Suprapubic skin (tissue), 4 donors: ENCODE measurements at regions not wholly inside any gene's neighbourhood (a gene's known extent, or its start where the extent isn't known, plus 50 kb on each side); places are given as distances from the start of the nearest gene placed in this dataset.

ENCODE experiments used
- DNase-seq, 2 donors: peaks; one replicate each; pipeline ENCODE4 v3.0.0-alpha.2; 2019; ENCODE audit warnings: low spot score in 2 of 2
- H3K27ac ChIP-seq: fragments of 200-600 bp; sonication (generic); one replicate; pipeline ENCODE4 v1.5.1; 2019
- H3K27me3 ChIP-seq: fragments of 200-600 bp; sonication (generic); one replicate; pipeline ENCODE4 v1.5.1; 2019
- H3K36me3 ChIP-seq: fragments of 200-600 bp; sonication (generic); one replicate; pipeline ENCODE4 v1.5.1; 2019
- H3K4me1 ChIP-seq: fragments of 200-600 bp; sonication (generic); one replicate; pipeline ENCODE4 v1.5.1; 2019
- H3K4me3 ChIP-seq: fragments of 200-600 bp; sonication (generic); one replicate; pipeline ENCODE4 v1.5.1; 2019; ENCODE audit warnings: mild to moderate bottlenecking
- H3K9me3 ChIP-seq: fragments of 200-600 bp; sonication (generic); one replicate; pipeline ENCODE4 v1.5.1; 2019
- EP300 ChIP-seq: sonication (generic); formaldehyde crosslinking; IDR thresholded peaks from one replicate; pipeline ENCODE4 v1.6.1; 2017; ENCODE audit warnings: antibody characterized with exemption
- POLR2A ChIP-seq, 2 donors: fragments of 450-650 bp; IDR thresholded peaks; one replicate each; pipeline ENCODE4 v1.6.1; 2017; ENCODE audit warnings: antibody characterized with exemption in 2 of 2, mild to moderate bottlenecking in 2 of 2, moderate library complexity in 2 of 2
- POLR2AphosphoS5 ChIP-seq, 3 donors: sonication (generic); formaldehyde crosslinking; IDR thresholded peaks; one replicate each; pipeline ENCODE4 v1.6.1; 2017; ENCODE audit warnings: antibody characterized with exemption in 3 of 3
- WGBS: methylation state at CpG from one replicate; pipeline ENCODE4 v1.1.5; 2018; 5-methylcytosine and 5-hydroxymethylcytosine counted together
- TF ChIP-seq, protein P1 (sequence below), 2 donors: fragments of 200-600 bp in 1 of 2; fragments of 450-650 bp in 1 of 2; sonication (generic) in 1 of 2; IDR thresholded peaks; one replicate each; pipeline ENCODE4 v1.5.1; 2016 to 2019; ENCODE audit warnings: antibody characterized with exemption in 2 of 2, mild to moderate bottlenecking in 1 of 2, moderate library complexity in 1 of 2

- Histone ChIP-seq H3K4me3 (no peak overlapping the region), H3K27ac (no peak overlapping the region), H3K4me1 (peaks cover 12% of the 10 kb centered on the region), H3K27me3 (no peaks in the 10 kb centered on the region), H3K36me3 (no peaks in the 10 kb centered on the region), H3K9me3 (no peaks in the 10 kb centered on the region)
- WGBS: 81% methylated on average over 13 of the region's 13 CpGs
- DNase-seq: no peak
- TF ChIP-seq POLR2A (IDR thresholded peaks at IDR 0.05) (no peak), EP300 (no peak), POLR2AphosphoS5 (IDR thresholded peaks at IDR 0.05) (no peak)
- TF ChIP-seq, protein P1, sequence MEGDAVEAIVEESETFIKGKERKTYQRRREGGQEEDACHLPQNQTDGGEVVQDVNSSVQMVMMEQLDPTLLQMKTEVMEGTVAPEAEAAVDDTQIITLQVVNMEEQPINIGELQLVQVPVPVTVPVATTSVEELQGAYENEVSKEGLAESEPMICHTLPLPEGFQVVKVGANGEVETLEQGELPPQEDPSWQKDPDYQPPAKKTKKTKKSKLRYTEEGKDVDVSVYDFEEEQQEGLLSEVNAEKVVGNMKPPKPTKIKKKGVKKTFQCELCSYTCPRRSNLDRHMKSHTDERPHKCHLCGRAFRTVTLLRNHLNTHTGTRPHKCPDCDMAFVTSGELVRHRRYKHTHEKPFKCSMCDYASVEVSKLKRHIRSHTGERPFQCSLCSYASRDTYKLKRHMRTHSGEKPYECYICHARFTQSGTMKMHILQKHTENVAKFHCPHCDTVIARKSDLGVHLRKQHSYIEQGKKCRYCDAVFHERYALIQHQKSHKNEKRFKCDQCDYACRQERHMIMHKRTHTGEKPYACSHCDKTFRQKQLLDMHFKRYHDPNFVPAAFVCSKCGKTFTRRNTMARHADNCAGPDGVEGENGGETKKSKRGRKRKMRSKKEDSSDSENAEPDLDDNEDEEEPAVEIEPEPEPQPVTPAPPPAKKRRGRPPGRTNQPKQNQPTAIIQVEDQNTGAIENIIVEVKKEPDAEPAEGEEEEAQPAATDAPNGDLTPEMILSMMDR (IDR thresholded peaks at IDR 0.05): no peak
Observed at GRCh38 chr20:59424976-59425375, 124.6 kb downstream of the EDN3 start.

- Histone ChIP-seq H3K4me3 (no peak overlapping the region), H3K27me3 (no peaks in the 10 kb centered on the region), H3K36me3 (no peaks in the 10 kb centered on the region), H3K27ac (no peak overlapping the region), H3K9me3 (no peaks in the 10 kb centered on the region), H3K4me1 (peaks cover 12% of the 10 kb centered on the region)
- no peak for DNase-seq
- WGBS: 85% methylated on average over 5 of the region's 5 CpGs
- TF ChIP-seq, protein P1 (IDR thresholded peaks at IDR 0.05): no peak
- TF ChIP-seq POLR2A (IDR thresholded peaks at IDR 0.05) (no peak), EP300 (no peak), POLR2AphosphoS5 (IDR thresholded peaks at IDR 0.05) (no peak)
Observed at GRCh38 chr20:59425572-59425971, 125.2 kb downstream of the EDN3 start.

- Histone ChIP-seq H3K27me3 (no peaks in the 10 kb centered on the region), H3K27ac (no peak overlapping the region), H3K9me3 (no peaks in the 10 kb centered on the region), H3K36me3 (no peaks in the 10 kb centered on the region), H3K4me1 (peaks cover 12% of the 10 kb centered on the region), H3K4me3 (no peak overlapping the region)
- TF ChIP-seq POLR2AphosphoS5 (IDR thresholded peaks at IDR 0.05) (no peak), EP300 (no peak), POLR2A (IDR thresholded peaks at IDR 0.05) (no peak)
- TF ChIP-seq, protein P1 (IDR thresholded peaks at IDR 0.05): no peak
- no peak for DNase-seq
Observed at GRCh38 chr20:59428006-59428405, 127.6 kb downstream of the EDN3 start.

DNA sequence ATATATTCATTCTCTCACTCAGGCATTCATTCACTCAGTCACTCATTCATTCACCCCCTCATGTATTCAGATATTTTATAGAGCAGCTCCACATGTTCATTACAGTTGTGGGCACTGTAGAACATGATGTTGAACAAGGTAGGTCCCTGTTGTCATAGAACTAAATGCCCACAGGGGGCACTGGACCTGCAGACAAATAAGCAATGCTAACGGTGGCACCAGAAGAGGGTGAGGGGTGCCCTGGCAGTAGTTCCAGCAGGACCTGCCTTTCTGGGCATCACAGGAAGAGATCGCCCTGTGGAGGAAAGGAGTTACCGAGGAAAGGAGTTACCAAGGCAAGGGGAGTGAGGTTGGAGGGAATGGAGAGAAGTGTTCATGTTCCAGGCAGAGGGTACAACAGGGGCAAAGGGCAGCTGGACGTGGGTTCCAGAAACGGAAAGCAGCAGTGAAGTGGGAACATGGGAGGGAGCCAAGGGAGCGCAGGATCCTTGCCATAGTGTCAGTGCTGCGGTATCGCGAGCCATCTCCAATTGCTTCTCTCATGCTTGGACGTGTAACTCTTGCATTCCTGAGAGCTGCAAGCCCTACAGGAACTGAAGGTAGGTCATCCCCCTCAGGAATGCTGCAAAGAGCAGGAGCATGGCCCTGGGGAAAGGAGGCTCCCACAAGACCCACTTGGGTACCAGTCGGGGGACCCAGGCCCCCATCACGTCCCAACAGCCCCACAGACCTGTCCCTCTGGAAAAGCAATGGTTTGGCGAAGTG, 128.2 kb downstream of the EDN3 start:
- TF ChIP-seq POLR2A (IDR thresholded peaks at IDR 0.05): no peak
- TF ChIP-seq, protein P1 (IDR thresholded peaks at IDR 0.05): no peak
- no peak for TF ChIP-seq EP300
- no peak for TF ChIP-seq POLR2AphosphoS5 (IDR thresholded peaks at IDR 0.05)
- no peak overlapping the region for H3K27ac ChIP-seq
- H3K4me1 ChIP-seq: peaks cover 12% of the 10 kb centered on the region
- no peak for DNase-seq
- H3K9me3 ChIP-seq: no peaks in the 10 kb centered on the region
- 45% methylated on average over 13 of the region's 13 CpGs for WGBS
- no peaks in the 10 kb centered on the region for H3K36me3 ChIP-seq
- peak overlapping the region; percentile 30 for H3K4me3 ChIP-seq
- H3K27me3 ChIP-seq: peaks cover 2% of the 10 kb centered on the region

DNA sequence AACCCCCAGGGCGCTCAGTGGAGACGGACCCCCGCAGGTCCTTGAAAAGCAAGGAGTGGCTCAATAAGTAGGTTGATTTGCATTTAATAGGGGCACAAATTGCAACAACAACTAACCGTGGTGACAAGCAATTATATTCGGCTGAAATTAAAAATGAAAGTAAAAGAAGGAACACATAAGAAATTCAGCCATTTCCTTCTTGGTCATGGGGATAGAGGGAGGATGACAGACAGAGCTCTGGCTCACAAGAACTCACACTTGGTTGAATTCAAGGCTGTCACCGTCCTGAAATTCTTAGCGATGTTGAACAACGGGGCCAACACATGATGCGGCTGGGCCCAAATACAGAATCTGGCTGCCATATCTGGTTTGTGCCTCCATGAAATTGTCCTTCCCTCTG, 129.0 kb downstream of the EDN3 start:
- DNase-seq: no peak
- peaks cover 12% of the 10 kb centered on the region for H3K4me1 ChIP-seq
- H3K27me3 ChIP-seq: peaks cover 6% of the 10 kb centered on the region
- no peak for TF ChIP-seq EP300
- TF ChIP-seq, protein P1 (IDR thresholded peaks at IDR 0.05): no peak
- no peak for TF ChIP-seq POLR2AphosphoS5 (IDR thresholded peaks at IDR 0.05)
- TF ChIP-seq POLR2A (IDR thresholded peaks at IDR 0.05): no peak
- H3K36me3 ChIP-seq: no peaks in the 10 kb centered on the region
- H3K9me3 ChIP-seq: no peaks in the 10 kb centered on the region
- WGBS: 42% methylated on average over 9 of the region's 9 CpGs
- no peak overlapping the region for H3K27ac ChIP-seq
- peak overlapping the region; percentile 30 for H3K4me3 ChIP-seq
